HUES48 (cell line): ENCODE measurements at regions not wholly inside any gene's neighbourhood (a gene's known extent, or its start where the extent isn't known, plus 50 kb on each side); places are given as distances from the start of the nearest gene placed in this dataset.
"Not testable (repeated sequence)": the region's sequence is repeated elsewhere in the genome, so short reads cannot be mapped to it uniquely, and the experiment has no call there.

Experiments used
- H3K27ac ChIP-seq: one replicate; pipeline ENCODE4 v1.7.0; 2013; ENCODE audit warnings: low read depth, low read length, inconsistent platforms
- H3K27me3 ChIP-seq: 2 replicates; pipeline ENCODE4 v1.6.1; 2013; ENCODE audit warnings: mild to moderate bottlenecking, low read length; ENCODE audit not compliant: control insufficient read depth, insufficient read depth
- H3K36me3 ChIP-seq: 2 replicates; pipeline ENCODE4 v1.6.1; 2013; ENCODE audit warnings: low read length; ENCODE audit not compliant: control insufficient read depth, insufficient read depth
- H3K4me1 ChIP-seq: 2 replicates; pipeline ENCODE4 v1.6.1; 2013; ENCODE audit warnings: mild to moderate bottlenecking, low read length; ENCODE audit not compliant: control insufficient read depth, insufficient read depth
- H3K4me3 ChIP-seq: 2 replicates; pipeline ENCODE4 v1.5.1; 2013; ENCODE audit warnings: mild to moderate bottlenecking, low read depth, low read length
- H3K9ac ChIP-seq: 2 replicates; pipeline ENCODE4 v1.6.1; 2013; ENCODE audit warnings: mild to moderate bottlenecking, low read depth, low read length, moderate library complexity
- H3K9me3 ChIP-seq: 2 replicates; pipeline ENCODE4 v1.6.1; 2013; ENCODE audit warnings: low read length; ENCODE audit not compliant: control insufficient read depth, insufficient read depth

DNA sequence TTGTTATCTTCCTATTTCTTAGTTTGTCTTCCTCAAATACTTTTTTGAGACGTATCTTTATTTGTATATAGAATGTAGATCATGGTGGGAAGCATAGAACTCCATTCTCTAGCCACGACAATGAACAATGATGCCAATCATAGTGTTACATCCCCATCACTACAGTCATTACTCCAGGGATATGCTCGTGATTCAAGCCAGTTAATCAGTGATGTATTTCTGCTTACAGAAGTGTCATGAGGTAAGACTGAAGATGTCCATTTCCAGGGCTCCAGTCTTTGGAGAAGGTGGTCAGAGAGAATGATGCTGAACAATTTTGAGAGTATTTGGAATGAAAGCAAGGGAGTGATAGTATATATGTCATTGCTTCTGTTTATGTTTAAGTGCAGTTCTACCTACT lies 777.2 kb upstream of the TMEFF2 start:
- no peaks in the 10 kb centered on the region for H3K27me3 ChIP-seq

GRCh38 chr2:192969055-192969454 lies 774.3 kb upstream of the TMEFF2 start:
- Histone ChIP-seq H3K4me1 (no peaks in the 10 kb centered on the region), H3K9me3 (no peaks in the 10 kb centered on the region), H3K36me3 (no peaks in the 10 kb centered on the region), H3K4me3 (no peak overlapping the region), H3K9ac (no peak overlapping the region), H3K27ac (no peak overlapping the region), H3K27me3 (no peaks in the 10 kb centered on the region)

More for the DNA sequence above, 777.2 kb upstream of the TMEFF2 start:
- no peak overlapping the region for H3K9ac ChIP-seq
- H3K4me3 ChIP-seq, result no peak overlapping the region
- H3K36me3 ChIP-seq, result no peaks in the 10 kb centered on the region
- H3K4me1 ChIP-seq, result no peaks in the 10 kb centered on the region
- no peaks in the 10 kb centered on the region for H3K9me3 ChIP-seq
- no peak overlapping the region for H3K27ac ChIP-seq

GRCh38 chr2:192960945-192961344 lies 766.2 kb upstream of the TMEFF2 start:
- Histone ChIP-seq H3K9ac (no peak overlapping the region), H3K4me3 (no peak overlapping the region), H3K36me3 (no peaks in the 10 kb centered on the region), H3K4me1 (no peaks in the 10 kb centered on the region), H3K27me3 (no peaks in the 10 kb centered on the region), H3K27ac (no peak overlapping the region), H3K9me3 (no peaks in the 10 kb centered on the region; the same call in 1 of the 2 replicates)

GRCh38 chr2:192958615-192959014 lies 763.9 kb upstream of the TMEFF2 start:
- H3K36me3 ChIP-seq, H3K9ac ChIP-seq, H3K27me3 ChIP-seq, H3K9me3 ChIP-seq, H3K4me3 ChIP-seq, H3K27ac ChIP-seq, H3K4me1 ChIP-seq: not testable (repeated sequence)

GRCh38 chr2:192957425-192957824 lies 762.7 kb upstream of the TMEFF2 start:
- H3K27me3 ChIP-seq, result no peaks in the 10 kb centered on the region
- H3K9me3 ChIP-seq, result no peaks in the 10 kb centered on the region; the same call in 1 of the 2 replicates
- H3K4me1 ChIP-seq, result no peaks in the 10 kb centered on the region
- no peaks in the 10 kb centered on the region for H3K36me3 ChIP-seq
- H3K9ac ChIP-seq, result no peak overlapping the region
- no peak overlapping the region for H3K27ac ChIP-seq
- no peak overlapping the region for H3K4me3 ChIP-seq

GRCh38 chr2:192953116-192953515 lies 758.4 kb upstream of the TMEFF2 start:
- H3K27me3 ChIP-seq, result no peaks in the 10 kb centered on the region
- no peaks in the 10 kb centered on the region for H3K4me1 ChIP-seq
- H3K36me3 ChIP-seq, result no peaks in the 10 kb centered on the region
- no peak overlapping the region for H3K4me3 ChIP-seq
- H3K9ac ChIP-seq, result no peak overlapping the region
- H3K9me3 ChIP-seq, result no peaks in the 10 kb centered on the region
- H3K27ac ChIP-seq, result no peak overlapping the region

- Histone ChIP-seq H3K4me1 (no peaks in the 10 kb centered on the region), H3K4me3 (no peak overlapping the region)
These were observed 757.5 kb upstream of the TMEFF2 start for GRCh38 chr2:192952245-192952644.

GRCh38 chr2:192948316-192948715 lies 753.6 kb upstream of the TMEFF2 start:
- no peaks in the 10 kb centered on the region for H3K36me3 ChIP-seq
- no peaks in the 10 kb centered on the region for H3K9me3 ChIP-seq
- no peaks in the 10 kb centered on the region for H3K27me3 ChIP-seq
- H3K4me3 ChIP-seq, result no peak overlapping the region
- H3K27ac ChIP-seq, result no peak overlapping the region
- no peak overlapping the region for H3K9ac ChIP-seq
- no peaks in the 10 kb centered on the region for H3K4me1 ChIP-seq

More at GRCh38 chr2:192952245-192952644, 757.5 kb upstream of the TMEFF2 start:
- Histone ChIP-seq H3K27me3 (no peaks in the 10 kb centered on the region), H3K9ac (no peak overlapping the region), H3K36me3 (no peaks in the 10 kb centered on the region), H3K27ac (no peak overlapping the region), H3K9me3 (no peaks in the 10 kb centered on the region)

DNA sequence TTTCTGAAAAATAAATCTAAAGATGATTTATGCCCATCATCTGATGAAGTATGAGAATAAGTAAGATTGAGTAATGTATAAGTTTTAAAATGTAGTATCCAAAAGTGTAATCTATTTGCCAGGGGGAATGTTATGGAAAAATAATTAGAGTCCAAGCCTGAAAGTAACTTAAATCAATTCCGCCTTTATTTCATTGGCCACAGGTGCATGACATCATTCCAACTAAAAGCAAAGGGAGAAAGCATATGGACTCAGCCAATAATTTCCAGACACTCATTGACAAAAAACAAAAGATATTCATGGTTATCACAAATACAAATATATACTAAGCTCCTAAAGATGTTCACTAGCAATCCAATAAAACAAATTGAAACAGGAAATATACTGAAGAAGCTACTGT lies 752.6 kb upstream of the TMEFF2 start:
- Histone ChIP-seq H3K4me3 (no peak overlapping the region), H3K9me3 (no peaks in the 10 kb centered on the region), H3K36me3 (no peaks in the 10 kb centered on the region), H3K27ac (no peak overlapping the region), H3K27me3 (no peaks in the 10 kb centered on the region), H3K4me1 (no peaks in the 10 kb centered on the region), H3K9ac (no peak overlapping the region)

GRCh38 chr2:192940767-192941166 lies 746.0 kb upstream of the TMEFF2 start:
- H3K36me3 ChIP-seq, result no peaks in the 10 kb centered on the region
- H3K4me1 ChIP-seq, result peaks cover 3% of the 10 kb centered on the region; the same call in 1 of the 2 replicates
- H3K4me3 ChIP-seq, result no peak overlapping the region
- H3K27me3 ChIP-seq, result no peaks in the 10 kb centered on the region
- no peak overlapping the region for H3K9ac ChIP-seq
- no peak overlapping the region for H3K27ac ChIP-seq
- no peaks in the 10 kb centered on the region for H3K9me3 ChIP-seq

- H3K27ac ChIP-seq, result no peak overlapping the region
- no peaks in the 10 kb centered on the region for H3K27me3 ChIP-seq
- H3K4me3 ChIP-seq, result no peak overlapping the region
These were observed 737.6 kb upstream of the TMEFF2 start for GRCh38 chr2:192932376-192932775.

DNA sequence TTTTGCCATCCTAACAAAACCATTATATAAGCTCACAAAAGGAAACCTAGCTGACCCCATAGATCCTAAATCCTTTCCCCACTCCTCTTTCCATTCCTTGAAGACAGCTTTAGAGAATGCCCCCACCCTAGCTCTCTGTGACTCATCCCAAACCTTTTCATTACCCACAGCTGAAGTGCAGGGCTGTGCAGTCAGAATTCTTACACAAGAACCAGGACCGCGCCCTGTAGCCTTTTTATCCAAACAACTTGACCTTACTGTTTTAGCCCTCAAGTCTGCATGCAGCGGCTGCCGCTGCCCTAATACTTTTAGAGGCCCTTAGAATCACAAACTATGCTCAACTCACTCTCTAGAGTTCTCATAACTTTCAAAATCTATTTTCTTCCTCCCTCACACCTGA lies 726.9 kb upstream of the TMEFF2 start:
- not testable (repeated sequence) for H3K4me1 ChIP-seq, H3K9me3 ChIP-seq, H3K27me3 ChIP-seq, H3K27ac ChIP-seq, H3K9ac ChIP-seq, H3K4me3 ChIP-seq, H3K36me3 ChIP-seq

More at GRCh38 chr2:192932376-192932775, 737.6 kb upstream of the TMEFF2 start:
- no peaks in the 10 kb centered on the region for H3K36me3 ChIP-seq
- H3K9me3 ChIP-seq, result no peaks in the 10 kb centered on the region
- H3K4me1 ChIP-seq, result no peaks in the 10 kb centered on the region
- H3K9ac ChIP-seq, result no peak overlapping the region
